Right atrium auricular region (tissue), 2 donors: ENCODE measurements at regions not wholly inside any gene's neighbourhood (a gene's known extent, or its start where the extent isn't known, plus 50 kb on each side); places are given as distances from the start of the nearest gene placed in this dataset.

ENCODE experiments used
- DNase-seq: peaks from one replicate; pipeline ENCODE4 v3.0.0-alpha.2; 2019; ENCODE audit warnings: low spot score
- H3K27ac ChIP-seq, 2 donors: fragments of 200-600 bp; sonication (generic); 1 replicate in 1 of 2; 2 replicates in 1 of 2; pipeline ENCODE4 v1.5.1; 2016 to 2019
- H3K27me3 ChIP-seq, 2 donors: fragments of 200-600 bp; sonication (generic); one replicate each; pipeline versions ENCODE4 v1.5.1 to v1.6.0; 2017 to 2019
- H3K36me3 ChIP-seq: fragments of 200-600 bp; sonication (generic); one replicate; pipeline ENCODE4 v1.5.1; 2016
- H3K4me1 ChIP-seq, 2 donors: fragments of 200-600 bp; sonication (generic); one replicate each; pipeline versions ENCODE4 v1.5.1 to v1.6.0; 2017 to 2019
- H3K4me3 ChIP-seq, 2 donors: fragments of 200-600 bp; sonication (generic); 1 replicate in 1 of 2; 2 replicates in 1 of 2; pipeline ENCODE4 v1.5.1; 2017 to 2019; ENCODE audit warnings: mild to moderate bottlenecking in 1 of 2, moderate library complexity in 1 of 2
- H3K9me3 ChIP-seq, 2 donors: fragments of 200-600 bp; sonication (generic); one replicate each; pipeline ENCODE4 v1.5.1; 2019
- TF ChIP-seq, protein P1 (sequence below), 2 donors: fragments of 200-600 bp; sonication (generic); IDR thresholded peaks; one replicate each; pipeline ENCODE4 v1.5.1; 2019; ENCODE audit warnings: antibody characterized with exemption in 2 of 2

- Histone ChIP-seq H3K27me3 (no peaks in the 10 kb centered on the region), H3K9me3 (no peaks in the 10 kb centered on the region), H3K36me3 (no peaks in the 10 kb centered on the region), H3K4me3 (no peak overlapping the region), H3K4me1 (no peaks in the 10 kb centered on the region), H3K27ac (no peak overlapping the region)
- TF ChIP-seq, protein P1, sequence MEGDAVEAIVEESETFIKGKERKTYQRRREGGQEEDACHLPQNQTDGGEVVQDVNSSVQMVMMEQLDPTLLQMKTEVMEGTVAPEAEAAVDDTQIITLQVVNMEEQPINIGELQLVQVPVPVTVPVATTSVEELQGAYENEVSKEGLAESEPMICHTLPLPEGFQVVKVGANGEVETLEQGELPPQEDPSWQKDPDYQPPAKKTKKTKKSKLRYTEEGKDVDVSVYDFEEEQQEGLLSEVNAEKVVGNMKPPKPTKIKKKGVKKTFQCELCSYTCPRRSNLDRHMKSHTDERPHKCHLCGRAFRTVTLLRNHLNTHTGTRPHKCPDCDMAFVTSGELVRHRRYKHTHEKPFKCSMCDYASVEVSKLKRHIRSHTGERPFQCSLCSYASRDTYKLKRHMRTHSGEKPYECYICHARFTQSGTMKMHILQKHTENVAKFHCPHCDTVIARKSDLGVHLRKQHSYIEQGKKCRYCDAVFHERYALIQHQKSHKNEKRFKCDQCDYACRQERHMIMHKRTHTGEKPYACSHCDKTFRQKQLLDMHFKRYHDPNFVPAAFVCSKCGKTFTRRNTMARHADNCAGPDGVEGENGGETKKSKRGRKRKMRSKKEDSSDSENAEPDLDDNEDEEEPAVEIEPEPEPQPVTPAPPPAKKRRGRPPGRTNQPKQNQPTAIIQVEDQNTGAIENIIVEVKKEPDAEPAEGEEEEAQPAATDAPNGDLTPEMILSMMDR (IDR thresholded peaks at IDR 0.05), result no peak
- DNase-seq, result no peak
Observed at GRCh38 chr2:76678383-76679024, 843.7 kb downstream of the LRRTM4 start.

- Histone ChIP-seq H3K27ac (no peak overlapping the region), H3K9me3 (no peaks in the 10 kb centered on the region), H3K36me3 (no peaks in the 10 kb centered on the region), H3K4me1 (no peaks in the 10 kb centered on the region), H3K4me3 (no peak overlapping the region), H3K27me3 (no peaks in the 10 kb centered on the region)
- TF ChIP-seq, protein P1 (IDR thresholded peaks at IDR 0.05), result no peak
- DNase-seq, result no peak
Observed at GRCh38 chr2:76675212-76675611, 847.0 kb downstream of the LRRTM4 start.

DNA sequence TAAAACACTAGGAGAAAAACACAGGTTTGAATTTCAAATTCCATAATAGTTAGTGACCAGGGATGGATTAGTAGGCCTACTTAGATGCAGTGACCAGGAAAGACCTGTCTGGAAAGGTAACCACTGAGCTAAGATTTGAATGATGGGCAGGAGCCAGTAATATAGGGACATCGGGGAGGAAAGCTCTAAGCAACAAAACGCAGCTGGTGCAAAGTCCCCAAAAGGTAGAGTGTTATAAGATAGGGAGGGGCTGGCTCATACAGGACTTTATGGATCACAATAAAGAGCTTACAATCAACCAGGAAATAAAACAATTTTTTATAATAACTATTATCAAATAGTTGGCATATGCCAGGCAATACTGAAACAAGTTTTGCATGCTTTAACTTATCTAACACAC is 849.4 kb downstream of the LRRTM4 start:
- Histone ChIP-seq H3K9me3 (no peaks in the 10 kb centered on the region), H3K4me3 (no peak overlapping the region), H3K36me3 (no peaks in the 10 kb centered on the region), H3K27me3 (no peaks in the 10 kb centered on the region), H3K4me1 (no peaks in the 10 kb centered on the region), H3K27ac (no peak overlapping the region)
- no peak for DNase-seq
- TF ChIP-seq, protein P1 (IDR thresholded peaks at IDR 0.05), result no peak

DNA sequence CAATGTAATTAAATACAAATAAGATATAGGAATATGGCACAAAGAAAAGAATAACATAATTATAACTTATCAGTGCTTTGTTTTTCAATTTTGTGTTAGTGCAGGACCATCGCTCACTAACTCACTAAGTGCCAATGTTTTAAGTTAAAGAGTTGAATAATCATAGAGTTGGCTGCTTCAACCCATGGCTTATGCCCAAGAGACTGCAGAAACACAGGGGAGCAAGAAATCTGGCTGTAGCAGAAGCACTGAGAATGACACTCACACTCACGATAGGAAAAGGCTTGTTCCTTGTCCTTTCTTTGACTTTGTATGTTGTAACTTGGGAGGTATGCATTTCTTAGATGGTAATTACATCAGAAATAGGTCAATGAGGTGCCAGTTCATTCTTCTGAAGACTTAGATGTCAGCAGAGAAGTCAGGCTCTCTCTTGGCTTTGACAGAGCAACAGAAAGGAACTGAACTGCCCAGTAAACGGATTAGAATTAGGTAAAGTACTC is 852.2 kb downstream of the LRRTM4 start:
- no peak overlapping the region for H3K27ac ChIP-seq
- H3K4me3 ChIP-seq, result no peak overlapping the region
- H3K9me3 ChIP-seq, result no peaks in the 10 kb centered on the region
- TF ChIP-seq, protein P1 (IDR thresholded peaks at IDR 0.05), result no peak
- no peaks in the 10 kb centered on the region for H3K36me3 ChIP-seq
- no peaks in the 10 kb centered on the region for H3K4me1 ChIP-seq
- H3K27me3 ChIP-seq, result no peaks in the 10 kb centered on the region
- DNase-seq, result no peak

DNA sequence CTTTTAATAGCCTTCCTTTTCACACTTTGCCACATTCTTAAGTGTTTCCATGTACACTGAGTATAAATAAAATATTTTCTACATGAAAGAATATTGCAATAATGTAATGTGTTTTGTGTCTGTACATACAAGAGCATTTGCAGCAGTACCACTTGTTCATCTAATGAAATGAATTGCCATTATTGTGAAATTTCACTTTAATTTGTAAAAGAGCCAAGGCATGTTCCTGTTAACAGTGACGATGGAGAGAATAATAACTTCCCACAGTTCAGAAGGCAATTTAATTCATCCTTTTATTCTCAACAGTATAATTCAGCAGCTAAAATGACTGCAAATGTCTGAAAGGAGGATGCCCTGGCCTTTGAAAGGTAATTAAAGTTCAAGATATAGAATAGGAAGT is 853.9 kb downstream of the LRRTM4 start:
- H3K4me1 ChIP-seq, result no peaks in the 10 kb centered on the region
- H3K27ac ChIP-seq, result no peak overlapping the region
- H3K36me3 ChIP-seq, result no peaks in the 10 kb centered on the region
- TF ChIP-seq, protein P1 (IDR thresholded peaks at IDR 0.05), result no peak
- no peak overlapping the region for H3K4me3 ChIP-seq
- H3K27me3 ChIP-seq, result no peaks in the 10 kb centered on the region
- H3K9me3 ChIP-seq, result no peaks in the 10 kb centered on the region
- DNase-seq, result no peak

DNA sequence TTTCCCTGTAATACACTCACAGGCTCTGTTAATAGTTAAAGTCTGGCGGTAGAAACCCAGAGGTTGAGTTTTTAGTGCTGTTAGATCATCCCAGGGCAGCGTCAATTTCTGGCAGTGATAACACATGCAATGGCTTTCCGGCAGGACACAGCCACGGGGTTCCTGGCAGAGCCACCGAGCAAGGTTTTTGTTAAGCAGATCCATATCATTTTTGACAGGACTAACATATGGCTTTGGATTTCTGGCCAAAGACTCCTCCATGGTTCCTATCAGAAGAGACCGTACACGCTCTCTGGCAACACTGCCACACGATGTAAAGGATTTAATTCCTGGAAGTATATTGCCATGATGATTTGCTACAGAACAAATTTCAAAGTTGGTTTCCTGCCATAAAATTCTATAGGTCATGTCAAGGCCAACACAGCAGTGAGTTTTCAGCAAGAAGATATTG is 854.3 kb downstream of the LRRTM4 start:
- Histone ChIP-seq H3K9me3 (no peaks in the 10 kb centered on the region), H3K27ac (no peak overlapping the region), H3K36me3 (no peaks in the 10 kb centered on the region), H3K4me1 (no peaks in the 10 kb centered on the region), H3K4me3 (no peak overlapping the region), H3K27me3 (no peaks in the 10 kb centered on the region)
- DNase-seq, result no peak
- TF ChIP-seq, protein P1 (IDR thresholded peaks at IDR 0.05), result no peak
